Coronary artery (tissue), 2 donors: ENCODE measurements at regions not wholly inside any gene's neighbourhood (a gene's known extent, or its start where the extent isn't known, plus 50 kb on each side); places are given as distances from the start of the nearest gene placed in this dataset.
"Not testable (repeated sequence)": the region's sequence is repeated elsewhere in the genome, so short reads cannot be mapped to it uniquely, and the experiment has no call there.

Experiments used
- DNase-seq: peaks from one replicate; pipeline ENCODE4 v3.0.0-alpha.2; 2017; ENCODE audit warnings: low spot score
- H3K27ac ChIP-seq, 2 donors: fragments of 200-600 bp; sonication (generic); one replicate each; pipeline ENCODE4 v1.5.1; 2016 to 2019
- H3K4me3 ChIP-seq: fragments of 200-600 bp; sonication (generic); 2 replicates; pipeline ENCODE4 v1.5.1; 2016; ENCODE audit warnings: mild to moderate bottlenecking, moderate library complexity
- CTCF ChIP-seq: fragments of 200-600 bp; sonication (generic); IDR thresholded peaks from one replicate; pipeline ENCODE4 v1.5.1; 2019; ENCODE audit warnings: antibody characterized with exemption

- no peak for DNase-seq
- Histone ChIP-seq H3K27ac (no peak overlapping the region), H3K4me3 (no peak overlapping the region)
- no peak for TF ChIP-seq CTCF
Measured at GRCh38 chr13:39929583-39929982, 274.1 kb downstream of the COG6 start.

- Histone ChIP-seq H3K4me3 (no peak overlapping the region), H3K27ac (no peak overlapping the region)
- DNase-seq = no peak
- no peak for TF ChIP-seq CTCF
Measured at GRCh38 chr13:39930060-39930459, 274.6 kb downstream of the COG6 start.

- TF ChIP-seq CTCF = no peak
- no peak overlapping the region for H3K4me3 ChIP-seq
- no peak for DNase-seq
- no peak overlapping the region for H3K27ac ChIP-seq
Measured at GRCh38 chr13:39930544-39931444, 275.3 kb downstream of the COG6 start.

GRCh38 chr13:39931505-39931904 is 276.0 kb downstream of the COG6 start:
- Histone ChIP-seq H3K4me3 (no peak overlapping the region), H3K27ac (no peak overlapping the region)
- TF ChIP-seq CTCF = no peak
- DNase-seq = no peak

GRCh38 chr13:39932514-39932913 is 277.1 kb downstream of the COG6 start:
- DNase-seq, H3K4me3 ChIP-seq, H3K27ac ChIP-seq: not testable (repeated sequence)

- Histone ChIP-seq H3K27ac (no peak overlapping the region), H3K4me3 (no peak overlapping the region)
- TF ChIP-seq CTCF = no peak
- no peak for DNase-seq
Measured at GRCh38 chr13:39935155-39935554, 279.7 kb downstream of the COG6 start.

- no peak for TF ChIP-seq CTCF
- Histone ChIP-seq H3K27ac (no peak overlapping the region), H3K4me3 (no peak overlapping the region)
- DNase-seq = no peak
Measured at GRCh38 chr13:39938596-39938995, 283.1 kb downstream of the COG6 start.
